ENCODE measurements at regions not wholly inside any gene's neighbourhood (a gene's known extent, or its start where the extent isn't known, plus 50 kb on each side); places are given as distances from the start of the nearest gene placed in this dataset.

GRCh38 chr7:113491305-113491704, 373.0 kb upstream of the SMIM30 start:
- TF ChIP-seq JUND (IDR thresholded peaks at IDR 0.05; ENCODE audit: low read depth): no peak
- no peak for DNase-seq (ENCODE audit: low read depth in 1 of 2, low spot score in 1 of 2)
- in situ Hi-C loops (cut with HindIII; ENCODE audit: low pct_unique_long_range_greater_than_20kb, low sequenced_read_pairs): no loop called here

- no peak for TF ChIP-seq JUND (IDR thresholded peaks at IDR 0.05; ENCODE audit: low read depth)
- no peak for DNase-seq (ENCODE audit: low read depth in 1 of 2, low spot score in 1 of 2)
- in situ Hi-C loops (cut with HindIII; ENCODE audit: low pct_unique_long_range_greater_than_20kb, low sequenced_read_pairs): no loop called here
Measured at GRCh38 chr7:113487925-113488731, 369.8 kb upstream of the SMIM30 start.

DNA sequence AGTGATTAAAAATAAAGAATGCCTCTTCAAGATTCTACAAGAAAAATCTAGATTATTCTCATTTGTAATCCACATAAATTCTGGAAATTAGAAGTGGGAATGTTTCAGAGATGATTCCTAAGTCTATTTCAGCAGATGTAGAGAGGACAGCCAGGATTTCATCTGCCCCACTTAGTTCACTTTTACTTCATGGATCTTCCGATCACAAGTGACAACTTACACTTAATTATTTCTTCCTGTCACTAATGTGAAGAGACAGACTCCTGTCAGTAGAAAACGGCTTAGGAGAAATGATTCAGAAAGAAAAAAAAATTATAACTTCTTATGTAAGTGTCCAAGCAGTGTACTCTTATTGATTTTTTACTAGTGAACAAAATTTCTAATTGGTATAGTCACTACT, 368.2 kb upstream of the SMIM30 start:
- TF ChIP-seq JUND (IDR thresholded peaks at IDR 0.05; ENCODE audit: low read depth): no peak
- no peak for DNase-seq (ENCODE audit: low read depth in 1 of 2, low spot score in 1 of 2)
- in situ Hi-C loops (cut with HindIII; ENCODE audit: low pct_unique_long_range_greater_than_20kb, low sequenced_read_pairs): no loop called here

GRCh38 chr7:113483657-113484056, 365.3 kb upstream of the SMIM30 start:
- in situ Hi-C loops (cut with HindIII; ENCODE audit: low pct_unique_long_range_greater_than_20kb, low sequenced_read_pairs): no loop called here
- DNase-seq (ENCODE audit: low read depth in 1 of 2, low spot score in 1 of 2): no peak
- TF ChIP-seq JUND (IDR thresholded peaks at IDR 0.05; ENCODE audit: low read depth): no peak

- in situ Hi-C loops (cut with HindIII; ENCODE audit: low pct_unique_long_range_greater_than_20kb, low sequenced_read_pairs): no loop called here
- DNase-seq (ENCODE audit: low read depth in 1 of 2, low spot score in 1 of 2): no peak
- TF ChIP-seq JUND (IDR thresholded peaks at IDR 0.05; ENCODE audit: low read depth): no peak
Measured at GRCh38 chr7:113480537-113480936, 362.2 kb upstream of the SMIM30 start.

DNA sequence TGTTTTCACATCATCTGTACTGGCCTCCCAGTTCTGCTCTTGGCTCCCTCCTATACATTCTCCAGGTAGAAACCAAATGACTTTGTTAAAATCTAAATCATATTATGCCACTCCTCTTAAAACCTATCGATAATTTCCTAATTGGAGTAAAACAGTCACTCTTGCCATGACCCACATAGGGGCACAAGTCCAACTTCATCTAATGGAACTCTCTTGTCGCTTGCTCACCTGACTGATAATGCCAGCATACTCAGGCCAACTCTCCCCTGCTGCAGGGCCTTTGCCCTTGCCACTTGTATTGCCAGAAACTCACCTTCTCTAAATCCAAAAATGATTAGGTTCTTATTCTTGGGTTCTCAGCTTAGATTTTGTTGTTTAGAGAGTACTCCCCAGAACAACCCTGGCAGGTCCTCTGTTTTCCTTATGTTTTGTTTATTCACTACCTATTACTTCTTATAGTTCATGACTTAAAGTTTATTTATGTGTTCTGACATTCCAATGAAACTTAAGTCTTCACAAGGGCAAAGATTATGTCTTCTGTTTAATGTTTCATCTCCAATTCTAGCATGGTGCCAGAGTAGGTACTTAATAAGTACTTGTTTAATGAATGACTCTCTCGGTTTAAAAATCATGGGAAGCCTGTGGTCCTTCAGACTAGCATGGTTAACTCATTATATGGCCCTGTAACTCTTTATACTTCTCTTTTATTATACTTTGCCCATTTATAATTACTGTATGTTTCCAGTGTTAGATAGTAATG, 345.9 kb upstream of the SMIM30 start:
- TF ChIP-seq JUND (IDR thresholded peaks at IDR 0.05; ENCODE audit: low read depth): no peak
- DNase-seq (ENCODE audit: low read depth in 1 of 2, low spot score in 1 of 2): no peak
- in situ Hi-C loops (cut with HindIII; ENCODE audit: low pct_unique_long_range_greater_than_20kb, low sequenced_read_pairs): no loop called here

- no peak for DNase-seq (ENCODE audit: low read depth in 1 of 2, low spot score in 1 of 2)
- no peak for TF ChIP-seq JUND (IDR thresholded peaks at IDR 0.05; ENCODE audit: low read depth)
- in situ Hi-C loops (cut with HindIII; ENCODE audit: low pct_unique_long_range_greater_than_20kb, low sequenced_read_pairs): no loop called here
Measured at GRCh38 chr7:113460067-113460466, 341.7 kb upstream of the SMIM30 start.

GRCh38 chr7:113456533-113456932, 338.2 kb upstream of the SMIM30 start:
- in situ Hi-C loops (cut with HindIII; ENCODE audit: low pct_unique_long_range_greater_than_20kb, low sequenced_read_pairs): no loop called here
- DNase-seq (ENCODE audit: low read depth in 1 of 2, low spot score in 1 of 2): no peak
- no peak for TF ChIP-seq JUND (IDR thresholded peaks at IDR 0.05; ENCODE audit: low read depth)

DNA sequence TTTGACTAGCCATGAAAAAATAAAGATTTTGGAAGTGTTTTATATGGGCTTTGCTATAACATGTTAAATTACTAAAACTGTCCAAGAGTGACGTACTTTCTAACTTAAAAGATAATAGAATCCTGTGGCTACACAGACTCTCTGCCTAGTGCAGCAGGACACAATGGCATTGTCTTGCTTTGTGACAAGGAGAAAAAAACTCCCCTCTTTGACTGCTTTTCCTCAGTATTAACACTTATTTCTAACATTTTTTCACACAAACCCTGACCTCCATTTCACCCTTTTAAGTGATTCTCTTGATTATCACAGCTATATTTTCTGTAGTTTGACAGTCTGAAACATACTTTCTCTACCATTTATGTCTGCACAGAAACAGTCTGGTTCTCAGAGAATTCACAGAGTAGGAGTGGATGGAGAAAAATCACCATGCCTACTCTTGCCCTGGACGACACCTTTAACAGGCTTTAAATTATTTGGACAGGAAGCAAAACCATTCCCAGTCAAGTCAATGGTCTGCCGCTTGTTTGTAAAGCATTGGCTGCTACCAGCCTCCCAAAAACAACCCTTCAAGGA, 336.3 kb upstream of the SMIM30 start:
- in situ Hi-C loops (cut with HindIII; ENCODE audit: low pct_unique_long_range_greater_than_20kb, low sequenced_read_pairs): no loop called here
- no peak for DNase-seq (ENCODE audit: low read depth in 1 of 2, low spot score in 1 of 2)
- no peak for TF ChIP-seq JUND (IDR thresholded peaks at IDR 0.05; ENCODE audit: low read depth)

DNA sequence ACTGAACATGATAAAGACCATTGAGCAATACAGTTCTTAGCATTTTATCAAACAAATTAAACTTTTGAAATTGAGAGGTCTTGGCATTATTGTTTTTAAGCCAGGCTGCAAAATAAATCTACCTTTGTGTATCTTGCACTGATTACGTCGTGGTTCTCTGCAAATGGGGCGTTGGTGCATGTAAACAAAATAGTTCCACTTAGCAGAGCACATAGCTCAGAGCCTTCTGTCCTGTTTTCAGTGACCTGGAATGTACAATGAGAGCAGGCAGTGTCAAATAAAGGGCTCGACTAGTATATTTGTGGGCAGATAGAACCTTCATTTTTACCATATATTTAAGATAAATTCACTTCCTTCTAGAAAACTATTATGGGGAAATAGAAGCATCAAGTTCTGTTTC, 333.9 kb upstream of the SMIM30 start:
- in situ Hi-C loops (cut with HindIII; ENCODE audit: low pct_unique_long_range_greater_than_20kb, low sequenced_read_pairs): no loop called here
- no peak for DNase-seq (ENCODE audit: low read depth in 1 of 2, low spot score in 1 of 2)
- no peak for TF ChIP-seq JUND (IDR thresholded peaks at IDR 0.05; ENCODE audit: low read depth)

GRCh38 chr7:113446791-113447190, 328.4 kb upstream of the SMIM30 start:
- no peak for TF ChIP-seq JUND (IDR thresholded peaks at IDR 0.05; ENCODE audit: low read depth)
- in situ Hi-C loops (cut with HindIII; ENCODE audit: low pct_unique_long_range_greater_than_20kb, low sequenced_read_pairs): no loop called here
- no peak for DNase-seq (ENCODE audit: low read depth in 1 of 2, low spot score in 1 of 2)

- no peak for DNase-seq (ENCODE audit: low read depth in 1 of 2, low spot score in 1 of 2)
- TF ChIP-seq JUND (IDR thresholded peaks at IDR 0.05; ENCODE audit: low read depth): no peak
- in situ Hi-C loops (cut with HindIII; ENCODE audit: low pct_unique_long_range_greater_than_20kb, low sequenced_read_pairs): no loop called here
Measured at GRCh38 chr7:113446391-113446790, 328.0 kb upstream of the SMIM30 start.

DNA sequence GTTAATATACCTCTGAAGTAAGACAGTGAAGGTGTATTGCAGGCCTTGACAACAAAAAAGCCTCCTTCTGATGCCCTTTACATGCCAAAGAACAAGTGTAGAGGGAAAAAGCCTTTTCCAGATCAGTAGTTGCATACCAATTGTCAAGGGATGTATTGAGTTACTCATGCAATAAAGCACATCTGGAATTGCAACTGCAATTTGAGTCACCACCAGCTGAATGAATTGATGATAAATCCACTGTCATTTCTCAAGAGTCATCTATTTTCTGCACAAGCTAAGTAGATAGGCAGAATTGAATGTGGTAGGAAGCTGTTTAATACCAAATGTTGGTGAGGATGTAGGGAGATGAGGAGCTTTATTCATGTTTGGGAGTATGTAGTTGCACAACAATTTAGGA, 325.9 kb upstream of the SMIM30 start:
- DNase-seq (ENCODE audit: low read depth in 1 of 2, low spot score in 1 of 2): no peak
- no peak for TF ChIP-seq JUND (IDR thresholded peaks at IDR 0.05; ENCODE audit: low read depth)
- in situ Hi-C loops (cut with HindIII; ENCODE audit: low pct_unique_long_range_greater_than_20kb, low sequenced_read_pairs): no loop called here
